ENCODE measurements at regions not wholly inside any gene's neighbourhood (a gene's known extent, or its start where the extent isn't known, plus 50 kb on each side); places are given as distances from the start of the nearest gene placed in this dataset.
A peak's percentile ranks its signal among the peaks of the same experiment; 100 is the strongest.

GRCh38 chr3:153901991-153902390 is 219.2 kb upstream of the ARHGEF26 start:
- Mint-ChIP-seq H3K36me3 (no peaks in the 10 kb centered on the region), H3K4me3 (no peak overlapping the region), H3K27ac (no peak overlapping the region), H3K27me3 (ENCODE audit: insufficient read depth, low read depth) (peaks cover 2% of the 10 kb centered on the region), H3K9me3 (no peaks in the 10 kb centered on the region), H3K4me1 (no peaks in the 10 kb centered on the region)
- Histone ChIP-seq H3K27ac (no peak overlapping the region), H3K4me2 (no peak overlapping the region), H3K9ac (no peak overlapping the region), H3K4me3 (no peak overlapping the region), H3K4me1 (no peaks in the 10 kb centered on the region), H3K27me3 (no peaks in the 10 kb centered on the region), H2AFZ (replicated peaks) (no peak overlapping the region), H3K36me3 (no peaks in the 10 kb centered on the region), H4K20me1 (ENCODE audit: low read depth) (no peaks in the 10 kb centered on the region), H3K9me3 (ENCODE audit: low read depth) (no peaks in the 10 kb centered on the region), H3F3A (ENCODE audit: low read depth) (no peaks in the 10 kb centered on the region), H3K79me2 (ENCODE audit: low read depth) (no peaks in the 10 kb centered on the region)
- DNase-seq (ENCODE audit: low spot score): no peak
- TF ChIP-seq EZH2 (IDR thresholded peaks at IDR 0.05): no peak
- TF ChIP-seq CTCF (IDR thresholded peaks at IDR 0.05): no peak
- no peak for TF ChIP-seq EZH2phosphoT487 (IDR thresholded peaks at IDR 0.05)

GRCh38 chr3:153903430-153903829 is 217.8 kb upstream of the ARHGEF26 start:
- Histone ChIP-seq H3K36me3 (no peaks in the 10 kb centered on the region), H3K27me3 (no peaks in the 10 kb centered on the region), H3K27ac (no peak overlapping the region), H3K4me1 (no peaks in the 10 kb centered on the region), H3K4me2 (no peak overlapping the region), H3K79me2 (ENCODE audit: low read depth) (no peaks in the 10 kb centered on the region), H3K9me3 (ENCODE audit: low read depth) (no peaks in the 10 kb centered on the region), H4K20me1 (ENCODE audit: low read depth) (no peaks in the 10 kb centered on the region), H3F3A (ENCODE audit: low read depth) (no peaks in the 10 kb centered on the region), H2AFZ (replicated peaks) (no peak overlapping the region), H3K9ac (no peak overlapping the region), H3K4me3 (no peak overlapping the region)
- Mint-ChIP-seq H3K9me3 (no peaks in the 10 kb centered on the region), H3K4me3 (no peak overlapping the region), H3K4me1 (no peaks in the 10 kb centered on the region), H3K36me3 (no peaks in the 10 kb centered on the region), H3K27ac (no peak overlapping the region), H3K27me3 (ENCODE audit: insufficient read depth, low read depth) (peaks cover 2% of the 10 kb centered on the region)
- TF ChIP-seq EZH2 (IDR thresholded peaks at IDR 0.05) (no peak), CTCF (IDR thresholded peaks at IDR 0.05) (peak; percentile 28)
- peak; percentile 8 for DNase-seq (ENCODE audit: low spot score)

- no peaks in the 10 kb centered on the region for H3K27me3 ChIP-seq
- no peak overlapping the region for H2AFZ ChIP-seq (replicated peaks)
- DNase-seq (ENCODE audit: low spot score): no peak
- Mint-ChIP-seq H3K27ac (no peak overlapping the region), H3K36me3 (no peaks in the 10 kb centered on the region), H3K4me1 (peaks cover 10% of the 10 kb centered on the region), H3K4me3 (no peak overlapping the region), H3K27me3 (ENCODE audit: insufficient read depth, low read depth) (peaks cover 2% of the 10 kb centered on the region), H3K9me3 (no peaks in the 10 kb centered on the region)
- H3K36me3 ChIP-seq: no peaks in the 10 kb centered on the region
- TF ChIP-seq EZH2phosphoT487 (IDR thresholded peaks at IDR 0.05): no peak
- TF ChIP-seq EZH2 (IDR thresholded peaks at IDR 0.05): no peak
- TF ChIP-seq CTCF (IDR thresholded peaks at IDR 0.05): no peak
- H3K4me3 ChIP-seq: no peak overlapping the region
- no peak overlapping the region for H3K9ac ChIP-seq
- H3K4me1 ChIP-seq: peaks cover 9% of the 10 kb centered on the region
- no peaks in the 10 kb centered on the region for H3K9me3 ChIP-seq (ENCODE audit: low read depth)
- H3F3A ChIP-seq (ENCODE audit: low read depth): no peaks in the 10 kb centered on the region
- H3K79me2 ChIP-seq (ENCODE audit: low read depth): no peaks in the 10 kb centered on the region
- no peak overlapping the region for H3K27ac ChIP-seq
- H4K20me1 ChIP-seq (ENCODE audit: low read depth): no peaks in the 10 kb centered on the region
- no peak overlapping the region for H3K4me2 ChIP-seq
Observed at GRCh38 chr3:153906366-153906765, 214.8 kb upstream of the ARHGEF26 start.

- no peak overlapping the region for H3K27ac Mint-ChIP-seq
Observed at GRCh38 chr3:153910387-153910786, 210.8 kb upstream of the ARHGEF26 start.

More at GRCh38 chr3:153910387-153910786, 210.8 kb upstream of the ARHGEF26 start:
- no peak for DNase-seq (ENCODE audit: low spot score)
- Histone ChIP-seq H2AFZ (replicated peaks) (no peak overlapping the region), H3K9ac (no peak overlapping the region), H3K4me3 (no peak overlapping the region), H3K36me3 (no peaks in the 10 kb centered on the region), H3K79me2 (ENCODE audit: low read depth) (no peaks in the 10 kb centered on the region), H3F3A (ENCODE audit: low read depth) (no peaks in the 10 kb centered on the region), H3K9me3 (ENCODE audit: low read depth) (no peaks in the 10 kb centered on the region), H3K27me3 (no peaks in the 10 kb centered on the region), H3K4me2 (peak overlapping the region; percentile 21), H4K20me1 (ENCODE audit: low read depth) (no peaks in the 10 kb centered on the region), H3K4me1 (peaks cover 9% of the 10 kb centered on the region), H3K27ac (no peak overlapping the region)
- Mint-ChIP-seq H3K36me3 (no peaks in the 10 kb centered on the region), H3K27me3 (ENCODE audit: insufficient read depth, low read depth) (no peaks in the 10 kb centered on the region), H3K4me3 (no peak overlapping the region), H3K4me1 (peaks cover 11% of the 10 kb centered on the region), H3K9me3 (no peaks in the 10 kb centered on the region)
- no peak for TF ChIP-seq EZH2phosphoT487 (IDR thresholded peaks at IDR 0.05)
- TF ChIP-seq EZH2 (IDR thresholded peaks at IDR 0.05): no peak
- no peak for TF ChIP-seq CTCF (IDR thresholded peaks at IDR 0.05)
